ENCODE measurements at regions not wholly inside any gene's neighbourhood (a gene's known extent, or its start where the extent isn't known, plus 50 kb on each side); places are given as distances from the start of the nearest gene placed in this dataset.
"Not testable (repeated sequence)": the region's sequence is repeated elsewhere in the genome, so short reads cannot be mapped to it uniquely, and the experiment has no call there.

- H3K27me3 ChIP-seq, H3K9ac ChIP-seq, H3K4me1 ChIP-seq: not testable (repeated sequence)
These were observed 80.6 kb upstream of the ST3GAL5 start for GRCh38 chr2:85969367-85969766.

GRCh38 chr2:85965770-85966169 lies 77.0 kb upstream of the ST3GAL5 start:
- not testable (repeated sequence) for H3K4me2 ChIP-seq, H3K4me3 ChIP-seq, H3K4me1 ChIP-seq, H3K27ac ChIP-seq, H4K20me1 ChIP-seq, H3K36me3 ChIP-seq, H3K9ac ChIP-seq, H3K27me3 ChIP-seq
- peaks cover 39% of the 10 kb centered on the region for H3K9me3 ChIP-seq

More at GRCh38 chr2:85969367-85969766, 80.6 kb upstream of the ST3GAL5 start:
- not testable (repeated sequence) for H3K36me3 ChIP-seq, H4K20me1 ChIP-seq, H3K4me2 ChIP-seq, H3K4me3 ChIP-seq, H3K27ac ChIP-seq
- H3K9me3 ChIP-seq, result peaks cover 29% of the 10 kb centered on the region

GRCh38 chr2:85963747-85964418 lies 75.1 kb upstream of the ST3GAL5 start:
- H3K9me3 ChIP-seq, result peaks cover 47% of the 10 kb centered on the region
- H3K4me2 ChIP-seq, H4K20me1 ChIP-seq, H3K4me1 ChIP-seq, H3K27ac ChIP-seq, H3K36me3 ChIP-seq, H3K4me3 ChIP-seq, H3K27me3 ChIP-seq, H3K9ac ChIP-seq: not testable (repeated sequence)

- no peak overlapping the region for H3K9ac ChIP-seq
- H3K4me2 ChIP-seq, result no peak overlapping the region
- TF ChIP-seq Cebpa-rat (IDR thresholded peaks at IDR 0.05), result no peak
- no peak overlapping the region for H3K27ac ChIP-seq
- peaks cover 47% of the 10 kb centered on the region for H3K9me3 ChIP-seq
- no peaks in the 10 kb centered on the region for H3K36me3 ChIP-seq
- H3K4me1 ChIP-seq, result no peaks in the 10 kb centered on the region
- no peaks in the 10 kb centered on the region for H3K27me3 ChIP-seq
- H4K20me1 ChIP-seq, result no peaks in the 10 kb centered on the region
- H3K4me3 ChIP-seq, result no peak overlapping the region
These were observed 74.3 kb upstream of the ST3GAL5 start for GRCh38 chr2:85963068-85963467.

GRCh38 chr2:85961754-85962153 lies 73.0 kb upstream of the ST3GAL5 start:
- H3K36me3 ChIP-seq, result no peaks in the 10 kb centered on the region
- peaks cover 47% of the 10 kb centered on the region for H3K9me3 ChIP-seq
- no peak overlapping the region for H3K9ac ChIP-seq
- H4K20me1 ChIP-seq, result no peaks in the 10 kb centered on the region
- H3K27ac ChIP-seq, result no peak overlapping the region
- no peaks in the 10 kb centered on the region for H3K27me3 ChIP-seq
- no peak overlapping the region for H3K4me2 ChIP-seq
- TF ChIP-seq Cebpa-rat (IDR thresholded peaks at IDR 0.05), result no peak
- H3K4me1 ChIP-seq, result no peaks in the 10 kb centered on the region
- no peak overlapping the region for H3K4me3 ChIP-seq

GRCh38 chr2:85961053-85961452 lies 72.3 kb upstream of the ST3GAL5 start:
- TF ChIP-seq Cebpa-rat (IDR thresholded peaks at IDR 0.05), result no peak
- Histone ChIP-seq H3K4me2 (no peak overlapping the region), H3K36me3 (no peaks in the 10 kb centered on the region), H4K20me1 (no peaks in the 10 kb centered on the region), H3K27me3 (no peaks in the 10 kb centered on the region), H3K9ac (no peak overlapping the region), H3K4me3 (0 out of 2 replicates have a peak overlapping the region, but pooled peaks have one; percentile 19), H3K9me3 (peaks cover 47% of the 10 kb centered on the region), H3K4me1 (no peaks in the 10 kb centered on the region), H3K27ac (no peak overlapping the region)

GRCh38 chr2:85959826-85960225 lies 71.0 kb upstream of the ST3GAL5 start:
- no peak for TF ChIP-seq Cebpa-rat (IDR thresholded peaks at IDR 0.05)
- Histone ChIP-seq H3K36me3 (no peaks in the 10 kb centered on the region), H3K27me3 (no peaks in the 10 kb centered on the region), H3K9ac (no peak overlapping the region), H3K9me3 (peaks cover 47% of the 10 kb centered on the region), H3K4me1 (no peaks in the 10 kb centered on the region), H3K4me3 (no peak overlapping the region), H3K27ac (no peak overlapping the region), H3K4me2 (no peak overlapping the region), H4K20me1 (no peaks in the 10 kb centered on the region)

GRCh38 chr2:85959185-85959584 lies 70.4 kb upstream of the ST3GAL5 start:
- Histone ChIP-seq H3K4me1 (no peaks in the 10 kb centered on the region), H3K27ac (no peak overlapping the region), H3K4me3 (no peak overlapping the region), H3K9me3 (peaks cover 43% of the 10 kb centered on the region), H3K9ac (no peak overlapping the region), H3K27me3 (no peaks in the 10 kb centered on the region), H3K4me2 (no peak overlapping the region), H4K20me1 (no peaks in the 10 kb centered on the region), H3K36me3 (no peaks in the 10 kb centered on the region)
- no peak for TF ChIP-seq Cebpa-rat (IDR thresholded peaks at IDR 0.05)

GRCh38 chr2:85958731-85959130 lies 69.9 kb upstream of the ST3GAL5 start:
- Histone ChIP-seq H3K9ac (no peak overlapping the region), H3K36me3 (no peaks in the 10 kb centered on the region)

GRCh38 chr2:85957256-85957655 lies 68.5 kb upstream of the ST3GAL5 start:
- TF ChIP-seq Cebpa-rat (IDR thresholded peaks at IDR 0.05), result no peak
- H4K20me1 ChIP-seq, result no peaks in the 10 kb centered on the region
- H3K4me2 ChIP-seq, result no peak overlapping the region
- H3K9me3 ChIP-seq, result peaks cover 27% of the 10 kb centered on the region
- no peak overlapping the region for H3K4me3 ChIP-seq
- H3K27me3 ChIP-seq, result no peaks in the 10 kb centered on the region
- H3K9ac ChIP-seq, result no peak overlapping the region
- no peak overlapping the region for H3K27ac ChIP-seq
- H3K36me3 ChIP-seq, result no peaks in the 10 kb centered on the region
- H3K4me1 ChIP-seq, result no peaks in the 10 kb centered on the region

More at GRCh38 chr2:85958731-85959130, 69.9 kb upstream of the ST3GAL5 start:
- no peaks in the 10 kb centered on the region for H3K4me1 ChIP-seq
- no peak overlapping the region for H3K4me2 ChIP-seq
- H3K27me3 ChIP-seq, result no peaks in the 10 kb centered on the region
- peaks cover 38% of the 10 kb centered on the region for H3K9me3 ChIP-seq
- H4K20me1 ChIP-seq, result no peaks in the 10 kb centered on the region
- no peak overlapping the region for H3K4me3 ChIP-seq
- H3K27ac ChIP-seq, result no peak overlapping the region
- no peak for TF ChIP-seq Cebpa-rat (IDR thresholded peaks at IDR 0.05)

GRCh38 chr2:85956646-85957039 lies 67.9 kb upstream of the ST3GAL5 start:
- H4K20me1 ChIP-seq, result no peaks in the 10 kb centered on the region
- no peak overlapping the region for H3K4me2 ChIP-seq
- no peak overlapping the region for H3K27ac ChIP-seq
- H3K9ac ChIP-seq, result no peak overlapping the region
- TF ChIP-seq Cebpa-rat (IDR thresholded peaks at IDR 0.05), result no peak
- no peaks in the 10 kb centered on the region for H3K36me3 ChIP-seq
- peaks cover 21% of the 10 kb centered on the region for H3K9me3 ChIP-seq
- H3K27me3 ChIP-seq, result no peaks in the 10 kb centered on the region
- H3K4me3 ChIP-seq, result no peak overlapping the region
- H3K4me1 ChIP-seq, result no peaks in the 10 kb centered on the region
